Activated CD4-positive, alpha-beta memory T cell treated with anti-CD3 and anti-CD28 coated beads for 36 hours (primary cell): ENCODE measurements at regions not wholly inside any gene's neighbourhood (a gene's known extent, or its start where the extent isn't known, plus 50 kb on each side); places are given as distances from the start of the nearest gene placed in this dataset.

Experiments used
- CTCF ChIA-PET: fragments of 350-600 bp; sonication (Branson Sonifier 250); formaldehyde crosslinking; loops from one replicate; lab custom pipeline; 2021; ENCODE audit warnings: antibody characterized with exemption, inconsistent platforms; lab: Charles Lee
- POLR2A ChIA-PET: fragments of 350-600 bp; sonication (Branson Sonifier 250); formaldehyde crosslinking; loops from one replicate; lab custom pipeline; 2021; ENCODE audit warnings: antibody characterized with exemption; lab: Charles Lee
- DNase-seq: peaks from one replicate; pipeline ENCODE4 v3.0.0-alpha.2; 2020
- H3K27ac Mint-ChIP-seq: one replicate; pipeline ENCODE4 v1.8.0; 2021; ENCODE audit warnings: mixed read lengths
- H3K27me3 Mint-ChIP-seq: one replicate; pipeline ENCODE4 v1.8.0; 2021; ENCODE audit warnings: mixed read lengths
- H3K36me3 Mint-ChIP-seq: one replicate; pipeline ENCODE4 v1.8.0; 2021; ENCODE audit warnings: mixed read lengths
- H3K4me1 Mint-ChIP-seq: one replicate; pipeline ENCODE4 v1.8.0; 2021; ENCODE audit warnings: low read depth, mixed read lengths
- H3K4me3 Mint-ChIP-seq: one replicate; pipeline ENCODE4 v1.8.0; 2021; ENCODE audit warnings: mild to moderate bottlenecking, mixed read lengths
- H3K9me3 Mint-ChIP-seq: one replicate; pipeline ENCODE4 v1.8.0; 2021; ENCODE audit warnings: mixed read lengths
- intact Hi-C: fragments of 100-400 bp; cut with micrococcal nuclease; formaldehyde crosslinking; loops from one replicate; pipeline ENCODE4 v1.15.1; 2023

GRCh38 chr15:31162721-31163510, 61.4 kb upstream of the TRPM1 start:
- H3K4me1 Mint-ChIP-seq: peaks cover 11% of the 10 kb centered on the region
- H3K36me3 Mint-ChIP-seq: no peaks in the 10 kb centered on the region
- H3K9me3 Mint-ChIP-seq: no peaks in the 10 kb centered on the region
- ChIA-PET CTCF (no interaction called here), POLR2A (no interaction called here)
- H3K27ac Mint-ChIP-seq: no peak overlapping the region
- intact Hi-C loops: no loop called here
- peaks cover 1% of the 10 kb centered on the region for H3K27me3 Mint-ChIP-seq
- DNase-seq: no peak
- no peak overlapping the region for H3K4me3 Mint-ChIP-seq

GRCh38 chr15:31163769-31164572, 62.4 kb upstream of the TRPM1 start:
- CTCF ChIA-PET: no interaction called here
- POLR2A ChIA-PET: no interaction called here
- H3K4me3 Mint-ChIP-seq: no peak overlapping the region
- H3K27me3 Mint-ChIP-seq: peaks cover 1% of the 10 kb centered on the region
- no peak overlapping the region for H3K27ac Mint-ChIP-seq
- no peak for DNase-seq
- no peaks in the 10 kb centered on the region for H3K9me3 Mint-ChIP-seq
- H3K36me3 Mint-ChIP-seq: no peaks in the 10 kb centered on the region
- intact Hi-C loops: no loop called here
- H3K4me1 Mint-ChIP-seq: peaks cover 17% of the 10 kb centered on the region

- Mint-ChIP-seq H3K27ac (no peak overlapping the region), H3K4me1 (peaks cover 17% of the 10 kb centered on the region), H3K36me3 (no peaks in the 10 kb centered on the region), H3K27me3 (peaks cover 1% of the 10 kb centered on the region), H3K4me3 (no peak overlapping the region), H3K9me3 (no peaks in the 10 kb centered on the region)
- no peak for DNase-seq
- ChIA-PET POLR2A (no interaction called here), CTCF (no interaction called here)
- intact Hi-C loops: no loop called here
Measured at GRCh38 chr15:31164573-31164912, 63.0 kb upstream of the TRPM1 start.

GRCh38 chr15:31169558-31169957, 68.0 kb upstream of the TRPM1 start:
- POLR2A ChIA-PET: no interaction called here
- Mint-ChIP-seq H3K4me3 (no peak overlapping the region), H3K27me3 (no peaks in the 10 kb centered on the region), H3K36me3 (no peaks in the 10 kb centered on the region), H3K27ac (no peak overlapping the region), H3K9me3 (no peaks in the 10 kb centered on the region), H3K4me1 (peaks cover 17% of the 10 kb centered on the region)
- intact Hi-C loops: loop anchor here (5.0 kb wide), 1 partner anchor 177 kb away; the partner anchor contains the start of gene MTMR10
- DNase-seq: no peak
- CTCF ChIA-PET: no interaction called here

GRCh38 chr15:31171731-31172130, 70.2 kb upstream of the TRPM1 start:
- DNase-seq: no peak
- no peaks in the 10 kb centered on the region for H3K27me3 Mint-ChIP-seq
- no peak overlapping the region for H3K27ac Mint-ChIP-seq
- ChIA-PET CTCF (interaction anchor here (1.5 kb wide), 1 partner anchor 43 kb away, joined by 4 read pairs; no protein-coding TSS in a partner anchor), POLR2A (no interaction called here)
- H3K36me3 Mint-ChIP-seq: no peaks in the 10 kb centered on the region
- no peak overlapping the region for H3K4me3 Mint-ChIP-seq
- H3K9me3 Mint-ChIP-seq: no peaks in the 10 kb centered on the region
- intact Hi-C loops: no loop called here
- H3K4me1 Mint-ChIP-seq: peaks cover 14% of the 10 kb centered on the region

GRCh38 chr15:31172606-31173005, 71.1 kb upstream of the TRPM1 start:
- POLR2A ChIA-PET: no interaction called here

GRCh38 chr15:31173790-31174450, 72.4 kb upstream of the TRPM1 start:
- peaks cover 10% of the 10 kb centered on the region for H3K4me1 Mint-ChIP-seq
- intact Hi-C loops: no loop called here
- CTCF ChIA-PET: no interaction called here
- H3K9me3 Mint-ChIP-seq: no peaks in the 10 kb centered on the region
- H3K27me3 Mint-ChIP-seq: no peaks in the 10 kb centered on the region
- POLR2A ChIA-PET: no interaction called here
- no peak for DNase-seq
- H3K4me3 Mint-ChIP-seq: no peak overlapping the region
- no peak overlapping the region for H3K27ac Mint-ChIP-seq
- no peaks in the 10 kb centered on the region for H3K36me3 Mint-ChIP-seq

More at GRCh38 chr15:31172606-31173005, 71.1 kb upstream of the TRPM1 start:
- CTCF ChIA-PET: interaction anchor here (1.5 kb wide), 1 partner anchor 43 kb away, joined by 4 read pairs; no protein-coding TSS in a partner anchor
- Mint-ChIP-seq H3K27me3 (no peaks in the 10 kb centered on the region), H3K27ac (no peak overlapping the region), H3K9me3 (no peaks in the 10 kb centered on the region), H3K4me1 (peaks cover 9% of the 10 kb centered on the region), H3K36me3 (no peaks in the 10 kb centered on the region), H3K4me3 (no peak overlapping the region)
- no peak for DNase-seq
- intact Hi-C loops: no loop called here

- Mint-ChIP-seq H3K4me3 (no peak overlapping the region), H3K9me3 (peaks cover 7% of the 10 kb centered on the region), H3K27me3 (no peaks in the 10 kb centered on the region), H3K4me1 (peaks cover 20% of the 10 kb centered on the region), H3K36me3 (peaks cover 5% of the 10 kb centered on the region), H3K27ac (no peak overlapping the region)
- ChIA-PET CTCF (no interaction called here), POLR2A (no interaction called here)
- intact Hi-C loops: no loop called here
- no peak for DNase-seq
Measured at GRCh38 chr15:31175484-31175883, 74.0 kb upstream of the TRPM1 start.

GRCh38 chr15:31177951-31178350, 76.4 kb upstream of the TRPM1 start:
- peaks cover 20% of the 10 kb centered on the region for H3K4me1 Mint-ChIP-seq
- H3K27ac Mint-ChIP-seq: no peak overlapping the region
- intact Hi-C loops: no loop called here
- ChIA-PET POLR2A (no interaction called here), CTCF (interaction anchor here (1.0 kb wide), 1 partner anchor 257 kb away, joined by 3 read pairs; no protein-coding TSS in a partner anchor)
- H3K4me3 Mint-ChIP-seq: no peak overlapping the region
- peaks cover 14% of the 10 kb centered on the region for H3K9me3 Mint-ChIP-seq
- H3K36me3 Mint-ChIP-seq: peaks cover 8% of the 10 kb centered on the region
- no peak for DNase-seq
- no peaks in the 10 kb centered on the region for H3K27me3 Mint-ChIP-seq

GRCh38 chr15:31178705-31179104, 77.2 kb upstream of the TRPM1 start:
- intact Hi-C loops: no loop called here
- H3K27ac Mint-ChIP-seq: no peak overlapping the region
- H3K4me1 Mint-ChIP-seq: peaks cover 20% of the 10 kb centered on the region
- peaks cover 8% of the 10 kb centered on the region for H3K36me3 Mint-ChIP-seq
- no peak for DNase-seq
- ChIA-PET POLR2A (no interaction called here), CTCF (no interaction called here)
- H3K4me3 Mint-ChIP-seq: no peak overlapping the region
- H3K9me3 Mint-ChIP-seq: peaks cover 14% of the 10 kb centered on the region
- no peaks in the 10 kb centered on the region for H3K27me3 Mint-ChIP-seq

GRCh38 chr15:31179693-31180092, 78.2 kb upstream of the TRPM1 start:
- Mint-ChIP-seq H3K4me3 (no peak overlapping the region), H3K36me3 (peaks cover 8% of the 10 kb centered on the region), H3K9me3 (peaks cover 14% of the 10 kb centered on the region), H3K4me1 (peaks cover 20% of the 10 kb centered on the region), H3K27ac (no peak overlapping the region), H3K27me3 (no peaks in the 10 kb centered on the region)
- intact Hi-C loops: no loop called here
- no peak for DNase-seq
- POLR2A ChIA-PET: no interaction called here
- CTCF ChIA-PET: no interaction called here

GRCh38 chr15:31193291-31193690, 91.8 kb upstream of the TRPM1 start:
- ChIA-PET CTCF (interaction anchor here (1.1 kb wide), 1 partner anchor 297 kb away, joined by 3 read pairs; no protein-coding TSS in a partner anchor), POLR2A (no interaction called here)
- no peak for DNase-seq
- Mint-ChIP-seq H3K9me3 (peaks cover 15% of the 10 kb centered on the region), H3K36me3 (peaks cover 11% of the 10 kb centered on the region), H3K27me3 (no peaks in the 10 kb centered on the region), H3K4me3 (no peak overlapping the region), H3K27ac (no peak overlapping the region), H3K4me1 (no peaks in the 10 kb centered on the region)
- intact Hi-C loops: no loop called here
